ENCODE measurements at regions not wholly inside any gene's neighbourhood (a gene's known extent, or its start where the extent isn't known, plus 50 kb on each side); places are given as distances from the start of the nearest gene placed in this dataset.

GRCh38 chr18:28880856-28881255, 703.9 kb upstream of the CDH2 start:
- H3K9me3 ChIP-seq (ENCODE audit: control insufficient read depth, low read depth, low read length) = no peaks in the 10 kb centered on the region
- H3K56ac ChIP-seq (ENCODE audit: insufficient read length, low read depth, low read length) = no peak overlapping the region
- H3K4ac ChIP-seq (ENCODE audit: low read depth, low read length) = no peak overlapping the region
- H2BK5ac ChIP-seq (ENCODE audit: insufficient read length, low read length) = no peak overlapping the region
- H3K9me3 Mint-ChIP-seq = no peaks in the 10 kb centered on the region
- H3K14ac ChIP-seq (ENCODE audit: insufficient read depth, low read length) = no peak overlapping the region
- H3K36me3 Mint-ChIP-seq (ENCODE audit: insufficient read depth in 1 of 3, low read depth in 3 of 3) = no peaks in the 10 kb centered on the region
- no peak overlapping the region for H3K27ac Mint-ChIP-seq
- no peaks in the 10 kb centered on the region for H3K23me2 ChIP-seq (ENCODE audit: insufficient read length, low read depth, low read length, poor library complexity, severe bottlenecking)
- H3K9ac ChIP-seq (ENCODE audit: extremely low read depth, insufficient read length, low read length) = no peak overlapping the region
- DNase-seq = no peak
- no peak overlapping the region for H4K5ac ChIP-seq (ENCODE audit: insufficient read length, low read depth, low read length)
- H2AFZ ChIP-seq (ENCODE audit: low read length) = no peak overlapping the region
- H3T11ph ChIP-seq (ENCODE audit: low read length) = no peak overlapping the region
- H3K4me1 Mint-ChIP-seq = peaks cover 0 to 2% of the 10 kb centered on the region in 2 experiments; a peak in 1 of 4 replicates
- no peak overlapping the region for H3K18ac ChIP-seq (ENCODE audit: insufficient read length, low read depth, low read length)
- TF ChIP-seq CTCF (conservative IDR thresholded peaks at IDR 0.05) = no peak
- H2BK120ac ChIP-seq (ENCODE audit: low read depth, low read length, poor library complexity, severe bottlenecking) = no peak overlapping the region
- H3K4me2 ChIP-seq (ENCODE audit: insufficient read depth, insufficient read length, low read length) = no peak overlapping the region
- H3K4me3 Mint-ChIP-seq = no peak overlapping the region
- WGBS (ENCODE audit: extremely low coverage, insufficient read length, low lambda C conversion rate) = no CpG with 5 or more reads among the region's 4 CpGs
- no peak overlapping the region for H4K8ac ChIP-seq (replicated peaks; ENCODE audit: insufficient read length, low read depth, low read length)
- no peak overlapping the region for H2BK15ac ChIP-seq (ENCODE audit: low read depth, low read length)
- H3K27me3 ChIP-seq (ENCODE audit: insufficient read depth, low read length) = no peaks in the 10 kb centered on the region
- H3K79me1 ChIP-seq (ENCODE audit: insufficient read depth, low read depth, low read length, poor library complexity, severe bottlenecking) = no peaks in the 10 kb centered on the region
- no peaks in the 10 kb centered on the region for H3K27me3 Mint-ChIP-seq (ENCODE audit: low read depth)
- no peak overlapping the region for H4K91ac ChIP-seq (ENCODE audit: insufficient read length, low read depth, low read length)
- H3K23ac ChIP-seq (ENCODE audit: insufficient read length, low read depth, low read length) = no peak overlapping the region
- H3K79me2 ChIP-seq (ENCODE audit: insufficient read depth, low read length) = no peaks in the 10 kb centered on the region
- H2BK20ac ChIP-seq (ENCODE audit: low read depth, low read length, poor library complexity, severe bottlenecking) = no peak overlapping the region
- no peak overlapping the region for H2BK12ac ChIP-seq (ENCODE audit: insufficient read length, low read depth, low read length)
- no peak overlapping the region for H2AK5ac ChIP-seq (ENCODE audit: insufficient read length, low read length)
- no peak overlapping the region for H3K27ac ChIP-seq (ENCODE audit: insufficient read length, low read depth, low read length)
- no peaks in the 10 kb centered on the region for H4K20me1 ChIP-seq (ENCODE audit: control insufficient read depth, insufficient read depth, insufficient read length)
- no peaks in the 10 kb centered on the region for H3K4me1 ChIP-seq (ENCODE audit: insufficient read depth, low read length)
